ENCODE measurements at regions not wholly inside any gene's neighbourhood (a gene's known extent, or its start where the extent isn't known, plus 50 kb on each side); places are given as distances from the start of the nearest gene placed in this dataset.

DNA sequence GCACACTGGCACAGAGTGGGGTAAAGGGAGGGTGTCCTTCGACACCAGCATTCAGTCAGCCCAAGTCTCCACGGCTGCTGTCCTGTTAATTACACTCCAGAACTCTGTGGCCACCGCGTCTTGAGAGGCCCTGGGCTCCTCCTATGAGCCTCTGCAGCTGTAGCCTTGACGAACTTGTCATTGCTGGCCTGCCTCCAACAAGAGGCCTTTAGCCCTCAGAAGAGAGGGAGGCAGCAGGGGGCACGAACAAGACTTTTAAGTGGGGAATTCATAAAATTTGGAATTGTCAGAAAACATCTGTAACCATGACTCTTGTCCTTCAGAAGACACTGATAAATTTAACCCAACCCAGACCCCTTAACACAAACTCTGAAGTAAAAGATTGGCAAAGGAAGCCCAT is 241.9 kb downstream of the UQCRFS1 start:
- DNase-seq = no peak

DNA sequence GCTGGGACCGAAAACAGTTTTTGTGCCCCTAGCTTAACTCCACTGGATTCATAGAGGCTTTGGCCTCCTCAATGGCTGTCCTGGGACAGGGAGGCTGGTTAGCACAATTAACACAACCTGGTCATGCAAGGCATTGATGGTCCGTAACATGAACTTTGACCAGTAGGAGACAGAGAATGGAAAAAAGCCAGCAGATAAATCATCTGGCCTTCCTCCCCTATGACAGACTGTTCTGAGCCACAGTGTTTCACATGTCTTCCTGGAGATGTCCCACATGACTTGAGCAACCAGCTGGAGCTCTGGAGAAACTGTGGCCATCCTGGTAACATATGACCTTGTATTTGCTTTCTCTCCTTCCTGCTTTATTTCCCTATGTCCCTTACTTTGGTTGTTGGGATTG is 244.2 kb downstream of the UQCRFS1 start:
- DNase-seq = no peak

DNA sequence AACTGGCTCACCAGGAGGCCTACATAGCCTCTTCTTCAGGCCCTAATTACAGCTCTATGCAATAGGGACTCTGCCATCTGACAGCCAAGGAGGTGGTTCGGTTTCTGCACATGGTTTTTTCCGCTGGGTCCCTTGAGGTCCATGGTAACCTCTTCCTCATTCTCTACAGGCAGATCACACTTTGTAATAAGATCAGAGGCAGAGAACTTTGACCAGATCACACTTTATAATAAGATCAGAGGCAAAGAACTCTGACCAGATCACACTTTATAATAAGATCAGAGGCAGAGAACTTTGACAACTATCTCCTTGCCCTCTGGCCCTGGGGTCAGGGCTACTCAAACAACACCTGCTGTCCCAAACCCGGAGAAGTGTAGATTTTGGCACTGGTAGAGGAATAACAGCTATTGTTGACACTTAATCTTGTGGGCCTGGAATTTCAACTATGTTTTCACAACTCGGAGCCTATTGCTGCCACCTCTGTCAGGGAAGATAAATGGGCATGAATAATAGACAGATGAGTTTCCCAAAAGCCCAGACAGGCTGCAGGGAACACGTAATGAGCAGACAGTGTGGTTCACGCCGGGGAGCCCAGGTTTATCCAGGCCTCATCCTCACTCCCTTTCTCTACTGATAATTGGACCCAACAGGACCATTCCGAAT is 246.1 kb downstream of the UQCRFS1 start:
- no peak for DNase-seq

DNA sequence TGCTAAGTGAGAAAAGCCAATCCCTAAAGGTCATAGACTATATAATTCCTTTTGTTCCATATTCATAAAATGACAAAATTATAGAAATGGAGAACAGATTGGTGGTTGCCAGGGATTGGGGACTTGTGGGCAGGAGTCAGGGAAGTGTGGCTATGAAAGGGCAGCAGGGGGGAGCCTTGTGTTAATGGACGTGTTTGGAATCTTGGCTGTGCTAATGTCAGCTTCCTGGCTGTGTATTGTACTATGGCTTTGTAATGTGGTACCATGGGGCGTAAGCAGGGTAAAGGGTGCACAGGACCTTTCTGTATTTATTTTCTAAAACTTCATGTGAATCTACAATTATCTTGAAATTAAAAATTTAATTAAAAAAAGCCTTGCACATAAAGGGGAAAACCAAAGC is 248.5 kb downstream of the UQCRFS1 start:
- DNase-seq = no peak

DNA sequence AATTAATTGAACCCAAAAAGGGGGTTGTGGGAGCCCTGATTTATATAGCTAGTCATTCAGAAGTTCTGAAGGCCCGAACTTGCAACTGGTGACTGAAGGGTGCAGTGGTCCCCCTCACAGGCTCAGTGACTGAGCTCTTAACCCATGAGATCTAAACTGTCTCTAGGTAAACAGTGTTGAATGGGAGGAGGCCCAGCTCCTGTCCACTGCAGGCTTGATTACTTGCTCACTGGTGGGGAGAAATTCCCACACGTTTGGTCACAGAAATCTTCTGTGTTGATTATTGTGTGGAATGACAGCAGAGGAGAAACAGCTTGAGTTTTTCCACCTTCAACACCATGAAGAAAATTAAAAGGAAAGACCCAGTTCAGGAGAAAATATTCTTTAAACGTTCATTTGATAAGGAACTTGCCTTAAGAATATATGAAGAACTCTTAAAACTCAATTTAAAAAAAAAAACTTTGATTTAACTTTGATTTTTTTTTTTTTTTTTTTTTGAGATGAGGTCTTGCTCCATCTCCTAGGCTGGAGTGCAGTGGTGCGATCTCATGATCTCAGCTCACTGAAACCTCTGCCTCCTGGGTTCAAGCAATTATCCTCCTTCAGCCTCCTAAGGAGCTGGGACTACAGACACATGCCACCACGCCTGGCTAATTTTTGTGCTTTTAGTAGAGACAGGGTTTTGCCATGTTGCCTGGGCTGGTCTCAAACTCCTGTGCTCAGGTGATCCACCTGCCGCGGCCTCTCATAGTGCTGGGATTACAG is 249.3 kb downstream of the UQCRFS1 start:
- no peak for DNase-seq

DNA sequence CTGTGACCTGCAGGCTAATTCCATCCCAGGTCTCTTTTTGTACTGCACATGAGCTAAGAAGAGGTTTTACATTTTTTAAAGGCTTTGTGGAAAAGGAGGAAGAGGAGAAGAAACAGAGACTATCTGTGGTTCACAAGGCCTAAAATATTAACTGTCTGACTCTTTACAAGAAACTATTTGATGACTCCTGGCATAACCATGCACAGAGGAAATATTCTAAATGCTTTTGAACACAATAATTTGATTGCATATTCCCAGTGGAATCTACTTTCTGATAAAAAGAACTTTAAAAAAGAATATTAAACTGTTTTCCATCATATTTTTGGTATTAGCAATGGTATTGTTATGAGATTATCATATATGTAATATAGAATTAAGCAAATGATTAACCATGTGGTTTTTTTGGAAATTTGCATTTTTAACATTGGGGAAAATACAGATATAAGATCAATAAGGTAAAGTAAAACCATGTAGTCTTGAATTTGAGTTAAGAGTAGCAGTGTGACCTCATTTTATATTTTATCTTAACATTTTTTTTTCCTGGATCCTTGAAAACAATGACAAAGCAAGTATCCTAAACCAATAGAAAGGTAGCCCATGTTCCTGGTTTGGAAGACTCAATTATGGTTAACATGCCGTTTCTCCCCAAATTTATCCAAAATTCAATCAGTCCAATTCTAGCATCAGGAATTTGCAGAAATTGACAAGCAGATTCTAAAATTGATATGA is 251.0 kb downstream of the UQCRFS1 start:
- no peak for DNase-seq

DNA sequence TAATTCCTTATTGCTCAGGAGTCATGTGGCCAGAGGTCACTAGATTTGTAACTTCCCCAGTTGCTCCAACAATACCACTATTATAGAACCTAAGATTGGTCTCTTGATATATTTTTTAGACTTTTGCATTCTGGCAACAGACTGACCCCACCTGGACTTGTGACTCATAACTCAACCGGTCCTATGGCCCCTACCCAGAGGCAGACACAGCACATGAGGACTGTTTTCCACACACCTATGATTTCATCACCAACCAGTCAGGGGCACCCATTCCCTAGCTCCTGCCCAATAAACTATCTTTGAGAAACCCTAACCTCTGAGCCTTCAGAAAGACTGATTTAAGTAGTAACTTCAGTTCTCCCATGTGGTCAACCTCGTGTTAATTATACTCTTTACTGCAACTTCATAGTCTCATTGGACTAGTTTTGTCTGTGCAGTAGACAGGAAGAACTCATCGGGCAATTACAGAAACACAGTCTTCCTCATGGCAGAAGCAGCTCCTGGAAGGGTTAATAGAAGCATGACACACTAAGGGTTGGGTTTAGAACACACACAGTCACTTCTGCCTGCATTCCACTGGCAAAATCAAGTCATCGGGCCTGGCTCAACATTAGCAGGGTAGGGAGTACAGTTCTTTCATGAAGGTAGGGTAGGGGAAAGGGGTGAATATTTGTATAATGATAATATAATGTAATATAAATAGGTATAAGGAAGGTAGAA is 251.8 kb downstream of the UQCRFS1 start:
- DNase-seq = no peak

DNA sequence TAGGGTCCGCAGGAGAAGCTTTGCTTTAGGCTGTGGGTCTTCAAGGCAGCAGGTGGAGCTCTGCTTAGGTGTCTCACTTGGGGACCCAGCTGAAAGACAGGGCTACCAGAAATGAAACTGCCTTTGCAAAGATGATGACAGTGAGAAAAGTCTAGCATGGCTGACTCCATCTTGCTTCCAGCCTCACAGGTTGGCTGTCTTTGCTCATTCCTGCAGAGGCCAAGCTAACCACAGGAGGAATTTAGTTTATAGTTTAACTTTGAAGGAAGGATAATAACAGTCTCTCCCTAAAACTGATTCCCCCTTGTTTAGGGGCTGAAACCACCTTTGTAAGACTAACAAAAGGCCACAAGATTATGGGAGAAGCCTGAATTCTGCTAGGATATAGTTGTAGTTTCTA is 252.4 kb downstream of the UQCRFS1 start:
- no peak for DNase-seq

DNA sequence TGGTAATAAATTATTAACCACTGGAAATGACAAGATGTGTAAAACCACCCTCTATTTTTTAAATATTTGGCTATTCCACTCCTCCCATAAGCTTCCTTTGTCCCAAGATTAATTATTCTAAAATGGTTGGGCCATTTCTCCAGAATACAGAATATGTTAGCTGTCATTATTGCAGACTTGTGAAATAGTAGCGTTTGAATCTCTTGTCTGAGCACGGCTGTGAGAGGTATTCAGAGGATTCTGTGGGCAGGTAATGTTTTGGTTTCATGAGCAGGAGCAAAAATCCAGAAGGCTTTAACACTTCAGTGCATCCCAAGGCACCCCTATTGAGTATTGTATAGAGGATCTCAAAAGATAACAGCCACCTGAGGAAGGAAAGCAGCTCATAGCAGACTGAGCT is 256.0 kb downstream of the UQCRFS1 start:
- no peak for DNase-seq

DNA sequence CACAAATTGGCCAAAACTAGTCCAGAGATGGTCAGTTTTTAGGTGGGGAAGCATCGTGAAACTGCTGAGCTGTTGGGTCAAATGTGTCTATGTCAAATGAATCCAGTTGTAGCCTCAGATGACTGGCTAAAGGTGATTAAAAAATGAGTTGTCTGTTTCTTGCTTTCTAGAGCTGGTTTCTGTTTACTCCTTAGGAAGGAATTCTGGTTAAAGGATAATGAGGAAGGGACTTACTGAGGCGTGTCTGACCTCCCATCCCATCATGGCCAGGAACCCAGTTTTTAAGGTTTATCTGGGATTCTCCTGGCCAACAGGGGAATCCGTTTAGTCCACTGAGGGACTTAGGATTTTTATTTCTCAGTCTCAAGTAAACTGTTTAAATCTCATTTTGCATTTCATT is 256.5 kb downstream of the UQCRFS1 start:
- no peak for DNase-seq

DNA sequence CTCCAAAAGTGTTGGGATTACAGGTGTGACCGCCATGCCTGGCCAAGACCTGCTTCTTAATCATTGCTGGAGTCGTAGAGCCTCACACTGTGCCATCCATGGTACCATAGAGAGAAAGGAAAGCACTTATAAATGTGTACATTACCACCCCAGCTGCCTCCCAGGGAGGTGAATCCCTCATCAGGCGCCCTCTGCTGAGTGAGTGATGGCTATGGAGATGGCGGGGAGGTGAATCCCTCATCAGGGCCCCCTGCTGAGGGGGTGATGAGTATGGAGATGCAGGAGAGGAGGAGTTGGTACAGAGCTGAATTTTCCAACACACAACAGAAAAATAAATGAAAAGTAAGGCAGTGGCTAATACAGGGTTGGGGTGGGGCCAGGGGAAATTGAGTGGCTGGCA is 263.4 kb downstream of the UQCRFS1 start:
- no peak for DNase-seq

DNA sequence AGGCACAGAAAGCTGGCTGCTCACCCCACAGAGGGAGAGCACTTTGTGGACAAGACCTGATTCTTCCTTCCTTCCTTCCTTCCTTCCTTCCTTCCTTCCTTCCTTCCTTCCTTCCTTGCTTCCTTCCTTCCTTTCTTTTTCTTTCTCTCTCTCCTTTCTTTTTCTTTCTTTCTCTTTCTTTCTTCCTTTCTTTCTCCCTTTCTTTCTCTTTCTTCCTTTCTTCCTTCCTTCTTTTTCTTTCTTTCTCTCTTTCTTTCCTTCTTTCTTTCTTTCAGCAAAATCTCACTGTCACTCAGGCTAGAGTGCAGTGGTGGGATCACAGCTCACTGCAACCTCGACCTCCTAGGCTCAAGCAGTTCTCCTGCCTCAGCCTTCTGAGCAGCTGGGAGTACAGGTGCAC is 263.9 kb downstream of the UQCRFS1 start:
- DNase-seq = no peak

DNA sequence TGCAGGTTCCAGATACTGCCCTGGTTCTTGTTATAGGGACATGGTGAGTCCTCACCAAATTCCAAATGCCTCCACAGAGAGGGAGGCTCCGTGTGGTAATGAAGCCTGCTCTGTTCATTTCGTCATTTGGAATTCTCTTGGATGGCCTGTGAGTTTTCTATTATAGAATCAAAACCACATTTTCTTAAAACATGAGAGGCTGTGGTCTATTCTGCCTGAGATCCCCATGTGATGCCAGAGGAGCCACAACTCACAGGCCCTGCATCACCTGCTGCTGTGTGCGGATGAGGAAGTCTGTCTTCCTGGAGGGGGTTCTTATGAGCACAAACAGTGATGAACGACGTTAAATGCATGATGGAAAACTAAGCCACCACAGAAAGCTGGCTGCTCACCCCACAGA is 264.4 kb downstream of the UQCRFS1 start:
- no peak for DNase-seq

DNA sequence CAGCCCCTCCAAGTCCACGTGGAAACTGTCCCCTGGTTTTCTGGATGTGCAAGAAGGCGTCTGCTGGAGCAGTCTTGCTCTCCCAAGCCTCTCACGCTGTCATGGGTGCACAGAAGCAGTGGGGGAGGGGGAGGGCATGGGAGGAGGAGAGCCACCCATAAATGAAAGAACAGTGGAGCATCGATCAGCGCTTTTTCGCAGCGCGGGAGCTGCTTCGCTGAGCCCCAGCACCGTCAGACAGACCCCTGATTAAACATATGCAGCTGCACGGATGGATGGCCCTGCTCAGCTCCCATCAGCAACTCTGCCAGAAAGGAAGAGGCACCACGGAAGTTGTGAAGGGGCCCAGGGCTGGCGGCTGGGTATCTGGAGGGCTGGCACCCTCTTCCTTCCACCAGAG is 264.9 kb downstream of the UQCRFS1 start:
- no peak for DNase-seq

DNA sequence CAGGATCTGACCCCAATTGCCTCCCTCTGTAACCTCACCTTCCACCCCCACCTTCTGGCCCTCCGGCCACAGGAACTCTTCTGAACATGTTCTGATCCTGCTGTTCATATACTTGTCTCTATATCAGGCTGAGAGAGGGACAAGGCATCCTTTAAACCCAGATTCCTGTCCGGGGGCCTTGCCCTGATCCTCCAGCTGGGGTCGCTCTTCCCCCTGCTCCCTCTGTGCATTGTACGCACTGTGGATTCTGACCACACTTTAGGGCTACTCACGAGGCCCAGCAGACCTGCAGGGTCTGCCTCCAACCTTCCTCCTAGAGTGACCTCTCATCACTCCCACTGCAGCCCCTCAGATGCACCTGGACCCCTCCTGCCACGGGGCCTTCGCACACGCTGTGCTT is 269.3 kb downstream of the UQCRFS1 start:
- no peak for DNase-seq

DNA sequence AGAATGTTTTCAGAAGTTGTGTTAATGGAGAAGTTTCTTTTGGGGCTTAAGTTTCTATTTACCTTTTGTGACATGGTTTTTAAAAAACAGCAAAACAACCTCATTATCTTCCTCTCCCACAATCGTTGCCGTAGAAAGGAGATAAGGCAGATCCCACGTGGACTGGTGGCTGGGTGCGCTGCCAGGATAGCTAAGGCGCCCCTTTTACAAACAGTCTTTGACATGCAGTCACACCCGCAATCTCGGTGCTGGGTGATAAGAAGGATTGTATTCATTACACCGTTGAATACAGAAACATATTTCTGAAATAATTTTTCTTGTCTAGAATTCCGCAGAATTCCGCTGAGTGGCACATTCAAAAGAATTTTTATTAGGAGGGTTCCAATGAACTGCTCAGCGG is 271.1 kb downstream of the UQCRFS1 start:
- no peak for DNase-seq

DNA sequence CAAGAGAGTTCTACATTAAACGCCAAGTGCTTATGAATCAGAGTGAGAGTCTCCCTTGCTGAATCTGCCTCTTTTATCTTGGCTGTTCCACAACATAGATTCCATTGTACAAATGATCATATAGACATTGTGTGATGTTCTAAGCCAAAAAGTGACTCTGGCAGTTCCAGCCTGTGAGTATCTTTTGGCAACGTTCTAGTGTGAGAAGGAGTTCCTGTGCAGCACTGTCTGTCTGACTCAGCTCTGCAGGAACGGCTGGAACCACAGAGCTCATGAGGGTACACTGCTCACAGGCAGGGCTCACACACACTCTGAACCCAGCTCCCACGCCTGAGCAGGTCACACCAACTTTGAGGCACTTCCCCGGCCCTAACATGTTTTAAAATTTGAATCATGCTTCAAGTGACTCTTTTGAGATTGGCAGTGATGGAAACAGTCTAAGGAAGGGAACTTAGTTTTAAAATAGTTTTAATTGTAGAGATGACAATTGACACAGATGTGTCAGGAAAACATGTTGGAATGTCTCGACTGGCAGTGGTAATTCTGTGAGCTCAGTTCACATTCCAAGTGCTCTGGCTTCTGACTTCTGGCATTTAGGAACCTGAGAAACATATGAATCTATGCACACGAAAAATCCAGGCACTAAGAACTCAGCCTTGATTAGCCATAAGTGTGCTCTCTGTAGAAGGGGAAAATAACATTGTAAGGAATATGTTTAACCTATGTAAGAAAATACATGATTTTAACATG is 272.0 kb downstream of the UQCRFS1 start:
- DNase-seq = no peak

DNA sequence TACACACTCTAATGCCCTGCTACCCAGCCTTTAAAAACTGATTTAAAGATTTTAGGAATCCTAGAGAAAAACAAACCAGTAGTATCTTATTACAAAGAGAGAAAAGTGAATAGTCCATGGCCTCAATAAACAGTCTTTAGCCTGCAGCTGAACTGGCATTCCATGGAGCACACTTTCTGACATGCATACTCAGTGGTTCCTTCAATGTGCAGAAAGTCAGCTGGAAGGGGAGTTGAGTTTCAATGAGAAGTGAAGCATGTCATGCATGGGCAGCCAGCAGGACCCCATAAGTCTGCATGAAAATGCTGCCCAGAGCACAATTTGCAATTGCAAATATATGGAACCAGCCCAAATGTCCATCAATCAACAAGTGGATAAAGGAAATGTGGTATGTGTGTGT is 273.7 kb downstream of the UQCRFS1 start:
- DNase-seq = no peak

DNA sequence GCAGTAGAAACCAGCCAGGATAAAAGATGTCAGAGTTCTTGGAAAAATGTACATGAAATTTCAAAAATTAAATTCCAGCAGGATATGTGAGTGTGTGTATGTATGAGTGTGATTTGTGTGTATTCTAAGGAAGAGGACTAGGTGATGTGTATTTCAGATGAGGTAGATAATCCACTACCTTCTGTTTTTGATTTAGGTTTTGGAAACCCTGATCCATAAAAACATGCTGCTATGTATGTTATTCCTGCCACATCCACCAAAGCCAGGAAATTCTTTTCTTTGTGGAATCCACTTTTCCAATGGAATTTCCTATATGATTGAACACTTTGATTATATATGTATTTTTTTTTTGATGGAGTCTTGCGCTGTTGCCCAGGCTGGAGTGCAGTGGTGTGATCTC is 276.9 kb downstream of the UQCRFS1 start:
- no peak for DNase-seq

DNA sequence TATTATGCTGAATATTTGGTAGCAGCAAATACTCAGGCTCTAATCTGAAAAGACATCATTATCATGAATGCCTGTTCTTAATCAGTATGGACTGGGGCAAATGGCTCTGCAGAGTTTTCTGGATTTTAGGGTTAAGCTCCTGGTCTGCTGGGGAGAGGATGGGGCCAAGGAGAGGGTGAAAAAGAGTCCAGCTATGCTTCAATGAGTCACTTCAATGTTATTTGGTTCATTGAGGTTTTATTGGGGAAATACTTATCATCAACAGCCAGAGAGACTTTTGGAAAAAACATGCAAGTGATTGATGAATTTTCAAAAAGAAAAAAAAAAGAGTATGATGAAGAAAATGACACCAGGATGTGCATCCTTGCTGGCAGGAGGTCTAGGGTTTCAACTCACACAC is 278.3 kb downstream of the UQCRFS1 start:
- no peak for DNase-seq

DNA sequence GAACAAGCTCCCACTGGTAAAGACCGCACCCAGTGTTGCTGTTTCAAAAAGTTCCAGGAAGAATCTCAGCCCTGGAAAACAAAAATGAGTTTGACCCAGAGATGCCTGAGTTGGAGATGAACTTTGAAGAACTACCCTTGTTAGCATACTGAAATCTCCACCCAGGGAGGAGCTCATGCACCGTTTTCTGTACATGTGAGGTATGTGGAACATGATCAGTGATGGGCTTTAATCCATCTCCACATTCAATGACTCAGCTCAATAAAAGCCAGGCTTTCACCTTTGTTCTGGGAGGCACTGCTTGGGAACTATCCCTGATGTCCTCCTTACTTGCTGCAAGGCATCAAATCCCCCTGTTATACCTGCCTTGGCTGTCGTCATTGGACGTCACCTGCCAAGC is 279.9 kb downstream of the UQCRFS1 start:
- DNase-seq = no peak

DNA sequence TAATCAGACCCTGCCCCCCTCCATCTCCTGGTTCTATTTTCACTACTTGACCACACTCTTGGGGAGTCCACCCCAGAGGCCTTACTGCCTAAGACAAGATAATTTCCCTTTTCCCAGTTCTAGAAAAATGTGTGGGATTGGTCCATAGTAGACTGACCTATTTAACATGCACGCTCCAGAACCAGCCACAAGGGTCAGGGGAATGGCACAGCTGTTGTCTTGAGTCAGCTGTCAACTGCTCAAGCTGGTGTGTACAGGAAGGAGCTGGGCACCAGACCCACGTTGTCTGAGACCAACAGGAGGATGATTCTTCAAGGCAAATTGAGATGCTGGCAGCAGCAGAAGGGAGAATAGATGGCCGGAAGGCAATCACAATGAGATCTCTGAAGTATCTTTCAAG is 280.5 kb downstream of the UQCRFS1 start:
- DNase-seq = no peak

DNA sequence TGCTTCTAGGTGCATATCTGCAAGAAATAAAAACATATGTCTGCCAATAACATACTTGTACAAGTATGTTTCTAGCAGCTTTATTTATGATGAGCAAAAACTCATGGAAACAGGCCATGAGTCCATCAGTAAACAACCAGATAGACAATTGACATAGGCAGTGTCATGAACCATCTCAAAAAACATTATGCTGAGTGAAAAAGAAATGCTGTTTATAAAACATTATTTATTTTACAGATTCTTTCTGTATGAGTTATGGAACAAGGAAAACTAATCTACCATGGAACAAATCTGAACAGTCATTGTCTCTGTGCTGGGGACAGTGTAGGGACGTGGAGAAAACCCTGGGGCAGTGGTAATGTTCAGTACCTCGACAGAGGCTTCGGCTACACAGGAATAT is 283.9 kb downstream of the UQCRFS1 start:
- no peak for DNase-seq

All from stimulated activated naive CD4-positive, alpha-beta T cell treated with Interleukin-2 at 50 U/mL for 16 hours (primary cell).